ENCODE measurements at regions not wholly inside any gene's neighbourhood (a gene's known extent, or its start where the extent isn't known, plus 50 kb on each side); places are given as distances from the start of the nearest gene placed in this dataset.
"Not testable (repeated sequence)": the region's sequence is repeated elsewhere in the genome, so short reads cannot be mapped to it uniquely, and the experiment has no call there.

DNA sequence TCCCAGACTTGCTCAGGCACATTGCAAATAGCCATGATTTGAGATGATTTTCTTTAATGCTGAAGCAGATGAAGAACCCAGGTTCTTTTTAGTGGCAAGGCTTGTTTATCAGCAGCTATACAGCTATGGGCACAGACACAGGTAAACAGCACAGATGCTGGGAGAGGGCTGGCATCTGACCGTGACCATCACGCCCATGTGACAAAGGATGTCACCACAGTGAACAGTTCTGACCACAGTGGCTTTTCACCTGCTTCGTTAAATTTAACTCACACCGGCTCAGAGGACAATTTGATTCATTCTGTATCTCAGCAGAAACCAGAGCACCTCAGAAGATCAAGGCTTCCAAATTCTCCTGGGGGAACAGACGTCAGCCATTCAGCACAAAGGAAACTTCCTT, 142.6 kb downstream of the CDH26 start:
- DNase-seq: no peak

DNA sequence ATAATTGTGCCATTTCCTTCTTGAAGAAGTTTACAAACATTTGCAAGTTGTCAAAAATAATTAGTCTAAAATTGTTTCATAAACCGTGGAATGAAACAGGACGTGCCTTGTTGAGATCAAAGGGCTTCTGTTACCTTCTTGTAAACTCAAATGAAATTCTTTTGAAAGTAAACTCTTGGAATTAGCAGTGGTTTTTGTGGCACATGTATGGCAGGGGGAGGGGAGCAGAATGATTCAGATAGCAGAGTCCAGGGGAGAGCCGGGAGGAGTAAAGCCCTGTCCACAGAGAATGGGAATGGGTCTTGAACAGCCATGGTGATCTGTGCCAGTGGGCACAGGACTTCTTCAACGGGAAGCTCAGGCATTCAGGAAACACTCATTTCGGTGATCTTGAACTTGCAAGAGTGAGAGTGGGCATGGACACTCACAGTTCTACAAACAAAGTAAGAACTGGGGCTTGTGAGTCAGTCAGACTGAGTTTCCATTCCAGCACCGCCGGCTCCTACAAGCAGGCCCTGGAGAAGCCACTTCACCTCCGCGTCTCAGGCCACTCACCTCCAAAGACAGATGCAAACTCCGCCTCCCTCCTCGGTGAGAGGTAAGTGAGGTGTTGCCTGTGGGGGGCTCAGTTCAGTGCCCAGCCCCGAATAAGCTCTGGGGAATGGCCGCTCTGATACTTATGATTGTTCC, 143.1 kb downstream of the CDH26 start:
- DNase-seq: no peak

GRCh38 chr20:60101891-60102281, 143.7 kb downstream of the CDH26 start:
- no peak for DNase-seq

DNA sequence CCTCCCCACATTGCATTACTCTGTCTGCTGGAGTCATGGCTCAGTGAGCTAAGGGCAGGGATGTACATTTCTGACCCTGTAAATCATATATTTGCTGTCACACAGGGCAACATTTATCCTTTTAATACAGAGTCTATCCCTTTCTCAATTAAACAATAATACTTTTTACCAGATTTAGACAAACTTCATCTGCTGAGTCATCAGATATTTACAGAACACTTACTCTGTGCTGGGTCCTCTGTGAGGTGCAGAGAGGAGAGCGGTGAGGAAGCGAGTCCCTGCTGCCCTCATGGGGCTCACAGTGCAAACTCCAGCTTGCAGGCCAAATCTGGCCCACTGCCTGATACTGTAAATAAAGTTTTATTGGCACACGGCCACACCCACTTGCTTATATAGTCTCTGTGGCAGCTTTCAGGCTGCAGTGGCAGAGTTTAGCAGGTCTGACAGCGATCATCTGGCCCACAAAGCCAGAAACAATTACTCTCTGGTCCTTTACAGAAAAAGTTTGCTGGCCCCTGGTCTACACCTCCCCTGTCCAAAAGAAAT, 144.5 kb downstream of the CDH26 start:
- DNase-seq: no peak

GRCh38 chr20:60104993-60105803, 147.0 kb downstream of the CDH26 start:
- DNase-seq: peak; percentile 16 to 42

DNA sequence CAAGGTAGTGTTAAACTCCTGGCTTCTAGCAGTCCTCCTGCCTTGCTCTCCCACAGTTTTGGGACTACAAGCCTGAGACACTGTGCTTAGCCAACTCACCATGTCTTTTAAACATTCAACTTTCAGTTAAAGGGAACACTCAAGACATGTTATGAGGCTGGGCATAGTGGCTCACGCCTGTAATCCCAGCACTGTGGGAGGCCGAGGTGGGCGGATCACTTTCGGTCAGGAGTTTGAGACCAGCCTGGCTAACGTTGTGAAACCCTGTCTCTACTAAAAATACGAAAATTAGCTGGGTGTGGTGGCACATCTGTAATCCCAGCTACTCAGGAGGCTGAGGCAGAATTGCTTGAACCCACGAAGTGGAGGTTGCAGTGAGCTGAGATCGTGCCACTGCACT, 148.0 kb downstream of the CDH26 start:
- DNase-seq: not testable (repeated sequence)

GRCh38 chr20:60107621-60108390, 149.6 kb downstream of the CDH26 start:
- peak in 1 of 2 experiments; percentile 19 for DNase-seq

GRCh38 chr20:60108397-60108796, 150.2 kb downstream of the CDH26 start:
- DNase-seq: no peak

DNA sequence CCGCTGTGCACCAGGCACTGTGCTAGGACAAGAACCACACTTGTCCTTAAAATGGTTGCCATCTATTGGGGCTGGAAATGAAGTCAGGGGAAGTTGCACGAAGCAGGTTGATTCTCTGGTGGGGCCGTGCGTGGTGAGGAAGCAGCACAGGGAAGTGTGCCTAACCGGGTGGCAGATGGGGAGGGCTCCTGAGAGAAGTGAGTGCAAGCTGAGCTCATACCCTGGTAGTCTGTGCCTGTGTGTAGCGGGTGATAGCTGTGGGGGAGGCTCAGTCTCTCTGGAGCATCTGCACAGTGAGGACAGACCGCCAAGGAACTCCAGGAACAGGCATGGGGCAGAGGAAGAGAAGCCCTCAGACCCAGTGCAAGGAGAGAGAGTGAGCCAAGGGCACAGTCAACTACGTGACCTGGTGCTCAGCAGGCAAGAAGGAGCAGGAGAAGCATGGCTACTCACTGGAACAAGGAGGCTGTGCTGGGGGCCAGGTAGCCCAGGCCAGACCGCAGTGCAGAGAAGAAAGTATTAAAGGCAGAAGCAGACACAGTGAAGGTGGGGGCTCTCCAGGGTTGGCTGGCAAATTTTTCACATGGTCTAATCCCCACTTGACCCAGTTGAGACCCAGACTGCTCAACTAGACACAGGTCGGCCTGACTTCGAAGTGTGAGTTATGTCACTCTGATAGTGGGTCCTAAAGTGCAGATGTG, 155.0 kb downstream of the CDH26 start:
- DNase-seq: peak; percentile 92 to 94

DNA sequence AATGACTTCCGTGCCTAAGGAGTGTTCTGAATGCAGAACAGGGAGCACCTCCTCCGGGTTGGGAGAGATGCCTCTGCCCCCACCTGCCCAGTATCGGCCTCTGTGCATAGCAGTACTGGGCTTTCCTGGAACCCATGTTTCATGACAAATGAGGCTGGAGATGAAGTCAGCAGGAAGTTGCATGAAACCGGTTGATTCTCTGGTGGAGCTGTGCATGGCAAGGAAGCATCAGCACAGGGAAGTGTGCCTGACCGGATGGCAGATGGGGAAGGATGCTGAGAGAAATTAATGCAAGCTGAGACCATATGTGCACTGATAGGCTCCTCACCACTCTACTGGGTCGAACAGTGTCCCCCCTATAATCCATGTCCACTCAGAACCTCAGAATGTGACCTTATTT, 155.5 kb downstream of the CDH26 start:
- DNase-seq: peak in 1 of 2 experiments; percentile 25

- DNase-seq: no peak
Observed at GRCh38 chr20:60115451-60115850, 157.2 kb downstream of the CDH26 start.

GRCh38 chr20:60116128-60116909, 158.1 kb downstream of the CDH26 start:
- peak; percentile 64 to 68 for DNase-seq

DNA sequence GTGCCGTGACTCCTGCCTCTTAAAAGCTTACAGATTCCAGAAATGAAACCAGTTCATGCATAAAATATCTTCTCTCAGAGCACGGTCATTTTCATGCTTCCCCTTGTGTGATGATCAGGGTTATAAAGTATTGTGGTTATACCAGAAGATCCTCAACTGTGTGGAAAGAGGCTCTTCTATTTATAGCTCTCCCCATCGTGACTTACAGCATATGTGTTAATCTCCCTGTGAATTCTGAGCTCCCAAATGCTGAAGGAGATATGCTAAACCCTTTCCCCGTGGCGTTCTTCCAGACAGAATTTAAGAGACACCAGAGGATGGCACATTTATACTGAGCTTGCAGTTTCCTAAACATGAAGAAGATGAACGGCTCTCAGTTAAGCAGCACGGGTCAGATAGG, 158.8 kb downstream of the CDH26 start:
- peak; percentile 80 to 83 for DNase-seq

DNA sequence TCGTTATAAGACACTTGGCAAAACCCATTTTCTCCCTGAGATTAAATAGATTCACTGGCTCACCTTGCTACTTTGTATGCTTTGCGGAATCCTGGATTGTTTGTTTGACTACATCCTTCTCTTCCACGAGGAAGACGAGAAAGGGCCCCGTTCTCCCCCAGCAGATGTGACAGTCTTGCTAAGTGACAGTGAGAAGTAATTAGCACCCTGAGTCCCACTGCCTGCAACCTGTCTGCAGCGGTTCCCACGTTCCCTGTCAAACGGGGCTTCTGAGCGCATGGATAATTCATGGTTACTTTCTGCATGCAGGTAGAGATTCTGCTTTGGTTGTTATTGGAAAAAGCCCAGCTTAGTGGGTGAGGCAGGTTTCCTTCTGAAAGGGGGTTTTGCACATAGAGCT, 163.7 kb downstream of the CDH26 start:
- DNase-seq: no peak

DNA sequence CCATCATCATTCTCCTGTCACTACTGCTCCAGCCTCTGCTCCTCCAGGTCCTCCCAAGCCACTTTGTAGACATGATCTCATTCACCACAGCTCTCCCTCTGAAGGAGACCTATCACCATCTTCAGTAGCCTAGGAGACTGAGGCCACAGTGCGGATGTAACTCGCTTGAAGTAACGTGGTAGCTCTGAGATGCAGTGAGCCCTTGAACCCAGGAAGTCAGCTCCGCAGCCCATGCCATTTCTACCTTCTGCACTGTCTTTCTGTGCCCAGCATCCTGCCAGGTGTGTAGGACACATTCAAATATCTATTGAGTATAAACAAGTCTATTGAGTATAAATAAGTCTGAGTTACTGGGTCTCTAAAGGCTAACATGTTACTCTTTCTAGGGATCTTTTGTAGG, 164.4 kb downstream of the CDH26 start:
- no peak for DNase-seq

DNA sequence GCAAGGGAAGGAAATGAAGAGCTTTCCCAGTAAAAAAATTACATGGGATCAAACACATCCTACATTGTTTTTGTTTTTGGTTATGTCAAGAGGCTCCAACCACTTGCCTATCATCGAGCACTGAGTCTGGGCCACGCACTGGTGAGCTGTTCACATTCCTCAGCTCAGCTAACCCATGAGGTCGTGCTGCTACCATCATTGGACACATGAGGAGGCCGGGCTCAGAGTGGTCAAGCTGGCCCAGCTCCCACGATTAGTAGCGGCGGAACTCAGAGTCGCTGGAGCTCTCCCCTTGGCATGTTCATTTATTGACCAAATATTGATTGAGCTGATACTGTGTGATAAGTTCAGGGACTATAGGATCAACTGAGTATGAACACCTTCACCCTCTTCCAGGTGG, 164.9 kb downstream of the CDH26 start:
- no peak for DNase-seq

DNA sequence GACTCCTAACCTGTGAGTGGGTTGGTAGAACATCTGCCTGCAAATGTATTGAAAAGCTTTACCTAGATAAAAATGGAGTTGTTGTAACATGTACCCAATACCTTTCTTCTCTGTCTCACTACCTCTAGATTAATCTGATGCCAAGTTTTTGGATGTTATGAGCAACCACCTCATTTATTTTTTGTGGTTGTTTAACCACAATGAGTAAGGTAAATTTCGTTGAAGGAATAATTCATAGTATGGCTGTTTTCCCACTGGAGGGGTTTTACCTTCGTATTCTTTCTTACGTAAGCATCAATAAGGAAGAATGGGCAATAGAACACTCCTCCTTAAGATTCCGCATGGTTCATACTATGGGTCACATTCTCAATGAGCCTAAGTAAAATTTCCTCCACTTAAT, 165.4 kb downstream of the CDH26 start:
- no peak for DNase-seq

GRCh38 chr20:60124776-60125381, 166.7 kb downstream of the CDH26 start:
- DNase-seq: no peak

- no peak for DNase-seq
Observed at GRCh38 chr20:60125513-60125912, 167.3 kb downstream of the CDH26 start.

GRCh38 chr20:60126975-60127374, 168.8 kb downstream of the CDH26 start:
- no peak for DNase-seq

DNA sequence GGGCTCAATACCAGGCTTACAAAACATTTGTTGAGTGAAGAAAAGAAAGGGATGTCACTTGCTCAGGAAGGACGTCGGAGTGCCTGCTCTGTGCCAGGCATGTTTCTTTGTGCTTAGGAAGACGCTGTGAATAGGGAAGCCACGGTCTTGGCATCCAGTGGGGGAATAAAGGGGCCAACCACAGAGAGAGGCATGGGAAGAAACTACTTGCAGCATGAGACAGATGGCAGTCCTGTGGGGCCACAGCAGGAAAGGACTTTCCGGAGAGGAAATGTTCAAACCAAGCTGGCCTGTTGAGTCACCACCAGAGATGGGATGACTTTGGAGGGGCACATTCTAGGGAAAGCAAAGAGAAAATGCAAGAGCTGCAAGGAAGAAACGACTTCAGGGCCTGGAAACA, 173.2 kb downstream of the CDH26 start:
- peak; percentile 98 to 99 for DNase-seq
